MM.1S (cell line): ENCODE measurements at regions not wholly inside any gene's neighbourhood (a gene's known extent, or its start where the extent isn't known, plus 50 kb on each side); places are given as distances from the start of the nearest gene placed in this dataset.

Experiments
- DNase-seq: peaks from one replicate; pipeline ENCODE4 v3.0.0-alpha.2; 2015
- H2AFZ ChIP-seq: fragments of 300-600 bp; sonication (generic); 2 replicates; pipeline ENCODE4 v1.6.0; 2016; ENCODE audit warnings: antibody characterized with exemption, low read length
- H3F3A ChIP-seq: fragments of 300-600 bp; sonication (generic); 2 replicates; pipeline ENCODE4 v1.6.1; 2016; ENCODE audit warnings: mild to moderate bottlenecking, antibody characterized with exemption, low read length, moderate library complexity, mixed read lengths; ENCODE audit not compliant: insufficient read depth
- H3K27ac ChIP-seq: fragments of 300-600 bp; sonication (generic); 2 replicates; pipeline ENCODE4 v1.5.1; 2016; ENCODE audit warnings: mild to moderate bottlenecking, low read length
- H3K27me3 ChIP-seq: fragments of 300-600 bp; sonication (generic); replicated peaks from 2 replicates; pipeline ENCODE4 v1.6.0; 2016; ENCODE audit warnings: low read length; ENCODE audit not compliant: insufficient read depth
- H3K36me3 ChIP-seq: fragments of 300-600 bp; sonication (generic); replicated peaks from 2 replicates; pipeline ENCODE4 v1.6.1; 2016; ENCODE audit warnings: mild to moderate bottlenecking, low read length, mixed read lengths; ENCODE audit not compliant: insufficient read depth
- H3K4me1 ChIP-seq: fragments of 300-600 bp; sonication (generic); 2 replicates; pipeline ENCODE4 v1.6.1; 2016; ENCODE audit warnings: low read length, mixed read lengths
- H3K4me2 ChIP-seq: fragments of 300-600 bp; sonication (generic); 2 replicates; pipeline ENCODE4 v1.6.0; 2016; ENCODE audit warnings: low read depth, low read length
- H3K4me3 ChIP-seq: fragments of 300-600 bp; sonication (generic); 2 replicates; pipeline ENCODE4 v1.5.1; 2016; ENCODE audit warnings: low read length, mixed read lengths
- H3K79me2 ChIP-seq: fragments of 300-600 bp; sonication (generic); 2 replicates; pipeline ENCODE4 v1.6.1; 2016; ENCODE audit warnings: mixed run types, low read length, mixed read lengths
- H3K9ac ChIP-seq: fragments of 300-600 bp; sonication (generic); 2 replicates; pipeline ENCODE4 v1.6.1; 2016; ENCODE audit warnings: low read length, mixed read lengths
- H3K9me2 ChIP-seq: fragments of 300-600 bp; sonication (generic); replicated peaks from 2 replicates; pipeline ENCODE4 v1.6.1; 2016; ENCODE audit warnings: mild to moderate bottlenecking, low read length, mixed read lengths; ENCODE audit not compliant: insufficient read depth
- H3K9me3 ChIP-seq: fragments of 300-600 bp; sonication (generic); replicated peaks from 2 replicates; pipeline ENCODE4 v1.6.1; 2016; ENCODE audit warnings: mild to moderate bottlenecking, low read length, mixed read lengths; ENCODE audit not compliant: insufficient read depth
- H4K20me1 ChIP-seq: fragments of 300-600 bp; sonication (generic); 2 replicates; pipeline ENCODE4 v1.6.1; 2016; ENCODE audit warnings: mild to moderate bottlenecking, low read length, moderate library complexity, mixed read lengths; ENCODE audit not compliant: insufficient read depth
- EZH2 ChIP-seq: fragments of 300-600 bp; sonication (generic); optimal IDR thresholded peaks from 2 replicates; pipeline ENCODE3; 2017; ENCODE audit warnings: low read depth, mild to moderate bottlenecking, antibody characterized with exemption, low read length, mixed read lengths
- EZH2phosphoT487 ChIP-seq: fragments of 300-600 bp; sonication (generic); IDR thresholded peaks from 2 replicates; pipeline ENCODE4 v1.6.1; 2018; ENCODE audit warnings: antibody characterized with exemption, low read length
- TF ChIP-seq, protein P1 (sequence below): fragments of 300-600 bp; sonication (generic); IDR thresholded peaks from 2 replicates; pipeline ENCODE4 v1.5.1; 2016; ENCODE audit warnings: antibody characterized with exemption, low read length, mixed read lengths

DNA sequence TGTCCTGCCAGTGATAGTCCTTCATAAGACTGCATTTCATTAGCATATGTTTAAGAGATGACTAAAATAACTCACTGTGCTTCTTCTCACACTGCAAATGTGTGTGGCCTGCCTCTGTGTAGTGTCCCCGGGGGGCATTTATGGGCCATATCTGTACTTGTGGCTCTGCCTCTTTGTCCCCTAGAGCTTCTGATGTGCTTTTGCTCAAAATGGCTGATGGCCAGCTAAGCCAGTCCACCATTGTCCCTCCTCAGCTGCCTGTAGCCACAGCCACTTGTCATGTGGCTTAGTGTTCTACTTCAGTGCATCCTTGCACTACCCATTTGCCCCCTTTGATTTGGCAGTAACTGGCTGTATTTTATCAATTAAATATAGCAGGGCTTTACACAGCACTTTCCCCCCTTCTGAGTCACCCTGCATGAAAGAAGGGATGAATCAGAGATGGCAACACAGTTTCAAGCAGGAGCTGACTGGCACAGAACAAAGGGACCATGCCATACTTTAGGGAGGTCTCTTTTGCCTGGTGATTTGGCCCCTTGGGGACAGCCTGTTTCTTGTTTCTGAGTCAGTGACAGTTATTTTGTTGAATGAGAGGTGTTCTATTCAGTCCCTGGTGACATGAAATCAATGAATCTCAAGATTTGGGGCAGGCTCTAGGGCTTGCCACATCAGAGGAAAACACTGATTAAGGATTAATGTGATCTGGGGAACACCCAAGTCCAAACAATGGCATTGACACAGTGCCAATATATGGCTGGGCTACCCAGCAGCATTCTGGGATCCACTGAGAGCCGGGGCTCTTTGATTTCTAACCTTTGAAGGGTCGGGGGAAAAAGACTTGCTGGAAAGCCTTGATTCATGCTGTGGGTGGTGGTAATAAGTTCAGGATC is 245.5 kb downstream of the SMARCA2 start:
- no peak overlapping the region for H3K4me3 ChIP-seq
- H3K4me2 ChIP-seq = no peak overlapping the region
- H3K79me2 ChIP-seq = no peaks in the 10 kb centered on the region
- no peaks in the 10 kb centered on the region for H3K9me2 ChIP-seq
- H2AFZ ChIP-seq = no peak overlapping the region
- DNase-seq = no peak
- no peaks in the 10 kb centered on the region for H3F3A ChIP-seq
- H4K20me1 ChIP-seq = no peaks in the 10 kb centered on the region
- H3K4me1 ChIP-seq = no peaks in the 10 kb centered on the region
- no peaks in the 10 kb centered on the region for H3K36me3 ChIP-seq
- TF ChIP-seq, protein P1, sequence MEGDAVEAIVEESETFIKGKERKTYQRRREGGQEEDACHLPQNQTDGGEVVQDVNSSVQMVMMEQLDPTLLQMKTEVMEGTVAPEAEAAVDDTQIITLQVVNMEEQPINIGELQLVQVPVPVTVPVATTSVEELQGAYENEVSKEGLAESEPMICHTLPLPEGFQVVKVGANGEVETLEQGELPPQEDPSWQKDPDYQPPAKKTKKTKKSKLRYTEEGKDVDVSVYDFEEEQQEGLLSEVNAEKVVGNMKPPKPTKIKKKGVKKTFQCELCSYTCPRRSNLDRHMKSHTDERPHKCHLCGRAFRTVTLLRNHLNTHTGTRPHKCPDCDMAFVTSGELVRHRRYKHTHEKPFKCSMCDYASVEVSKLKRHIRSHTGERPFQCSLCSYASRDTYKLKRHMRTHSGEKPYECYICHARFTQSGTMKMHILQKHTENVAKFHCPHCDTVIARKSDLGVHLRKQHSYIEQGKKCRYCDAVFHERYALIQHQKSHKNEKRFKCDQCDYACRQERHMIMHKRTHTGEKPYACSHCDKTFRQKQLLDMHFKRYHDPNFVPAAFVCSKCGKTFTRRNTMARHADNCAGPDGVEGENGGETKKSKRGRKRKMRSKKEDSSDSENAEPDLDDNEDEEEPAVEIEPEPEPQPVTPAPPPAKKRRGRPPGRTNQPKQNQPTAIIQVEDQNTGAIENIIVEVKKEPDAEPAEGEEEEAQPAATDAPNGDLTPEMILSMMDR = no peak
- TF ChIP-seq EZH2 (no peak), EZH2phosphoT487 (no peak)
- no peak overlapping the region for H3K27ac ChIP-seq
- no peaks in the 10 kb centered on the region for H3K27me3 ChIP-seq
- H3K9ac ChIP-seq = no peak overlapping the region
- no peaks in the 10 kb centered on the region for H3K9me3 ChIP-seq

DNA sequence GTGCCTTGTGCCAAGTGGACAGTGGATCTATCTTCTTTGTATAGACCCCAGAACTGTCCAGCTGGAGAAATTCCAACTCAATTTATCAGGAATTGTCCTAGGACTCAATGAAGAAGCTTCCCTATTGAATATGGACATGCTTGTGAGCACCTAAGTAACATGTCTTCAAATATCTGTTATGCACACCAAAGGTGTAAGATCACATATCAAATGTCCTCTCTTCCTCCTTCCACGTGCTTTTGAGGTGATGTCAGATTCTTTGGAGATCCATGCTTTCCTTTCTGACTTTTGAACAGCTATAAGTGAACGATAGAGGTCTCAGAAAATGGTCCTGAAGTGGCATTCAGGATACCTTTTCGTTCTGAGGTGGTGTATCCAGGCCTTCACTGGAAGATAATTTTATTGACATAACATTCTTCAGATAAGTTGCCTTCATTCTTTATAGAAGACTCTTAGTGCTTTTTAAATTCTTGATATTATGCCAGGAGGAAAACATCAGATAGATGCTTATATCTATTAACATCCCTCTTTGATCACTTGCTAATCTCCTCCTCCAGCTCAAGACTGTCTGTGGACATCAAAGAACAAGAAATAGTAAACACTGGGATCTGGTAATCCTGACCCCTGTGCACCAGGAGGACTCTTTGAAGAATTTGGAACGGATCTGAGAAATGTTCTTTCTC is 246.4 kb downstream of the SMARCA2 start:
- H3K27me3 ChIP-seq = no peaks in the 10 kb centered on the region
- H4K20me1 ChIP-seq = no peaks in the 10 kb centered on the region
- TF ChIP-seq EZH2 (no peak), EZH2phosphoT487 (no peak)
- TF ChIP-seq, protein P1 = no peak
- no peak overlapping the region for H3K27ac ChIP-seq
- no peaks in the 10 kb centered on the region for H3K79me2 ChIP-seq
- H3K9ac ChIP-seq = no peak overlapping the region
- no peaks in the 10 kb centered on the region for H3K9me2 ChIP-seq
- no peaks in the 10 kb centered on the region for H3F3A ChIP-seq
- no peaks in the 10 kb centered on the region for H3K9me3 ChIP-seq
- no peak overlapping the region for H3K4me3 ChIP-seq
- H3K4me1 ChIP-seq = no peaks in the 10 kb centered on the region
- H3K4me2 ChIP-seq = no peak overlapping the region
- no peak overlapping the region for H2AFZ ChIP-seq
- no peaks in the 10 kb centered on the region for H3K36me3 ChIP-seq
- DNase-seq = no peak

DNA sequence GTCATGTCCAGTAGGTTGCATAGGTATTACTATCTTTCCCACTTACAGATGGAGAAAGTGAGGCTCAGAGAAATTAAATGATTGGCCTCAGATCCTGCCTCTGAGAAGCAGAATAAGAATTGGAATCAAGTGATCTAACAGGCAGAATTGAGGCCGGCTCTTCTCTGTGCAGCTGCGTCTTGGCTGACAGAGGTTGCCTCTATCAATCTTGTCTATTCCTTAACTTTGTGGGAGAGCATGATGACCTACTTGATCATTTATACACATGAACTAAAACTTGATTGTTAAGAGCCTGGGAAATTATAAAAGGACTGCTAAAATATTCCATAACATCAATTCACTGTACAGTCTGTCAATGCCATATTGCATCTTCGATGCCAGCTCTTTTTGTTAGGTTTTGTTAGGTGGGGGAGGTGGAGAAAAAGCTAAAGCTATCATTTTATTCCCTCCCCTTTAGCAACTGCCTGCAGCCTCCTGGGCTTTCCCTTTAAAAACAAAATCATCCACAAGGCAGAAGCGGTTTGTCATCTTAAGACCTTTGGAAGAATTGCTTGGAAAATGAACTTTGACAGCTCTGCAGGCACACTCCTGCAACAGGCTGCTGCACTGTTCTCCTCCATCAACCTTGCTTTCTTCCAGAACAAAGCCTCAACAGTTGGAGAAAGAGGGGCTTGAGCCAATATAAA is 247.4 kb downstream of the SMARCA2 start:
- TF ChIP-seq EZH2 (no peak), EZH2phosphoT487 (no peak)
- TF ChIP-seq, protein P1 = no peak
- Histone ChIP-seq H3F3A (no peaks in the 10 kb centered on the region), H3K4me1 (no peaks in the 10 kb centered on the region), H3K4me2 (no peak overlapping the region), H3K4me3 (no peak overlapping the region), H3K27me3 (no peaks in the 10 kb centered on the region), H4K20me1 (no peaks in the 10 kb centered on the region), H3K9me2 (no peaks in the 10 kb centered on the region), H3K9me3 (no peaks in the 10 kb centered on the region), H2AFZ (0 out of 2 replicates have a peak overlapping the region, but pooled peaks have one; percentile 10), H3K27ac (no peak overlapping the region), H3K9ac (no peak overlapping the region), H3K79me2 (no peaks in the 10 kb centered on the region), H3K36me3 (no peaks in the 10 kb centered on the region)
- no peak for DNase-seq
